ENCODE measurements at regions not wholly inside any gene's neighbourhood (a gene's known extent, or its start where the extent isn't known, plus 50 kb on each side); places are given as distances from the start of the nearest gene placed in this dataset.

- peak overlapping the region; percentile 62 for H3K27ac ChIP-seq (ENCODE audit: poor library complexity, severe bottlenecking)
- ATAC-seq (ENCODE audit: low read depth) = peak; percentile 91
- no peak for DNase-seq (ENCODE audit: low spot score)
These were observed 476.7 kb upstream of the CBLB start for GRCh38 chr3:106345353-106346027.

DNA sequence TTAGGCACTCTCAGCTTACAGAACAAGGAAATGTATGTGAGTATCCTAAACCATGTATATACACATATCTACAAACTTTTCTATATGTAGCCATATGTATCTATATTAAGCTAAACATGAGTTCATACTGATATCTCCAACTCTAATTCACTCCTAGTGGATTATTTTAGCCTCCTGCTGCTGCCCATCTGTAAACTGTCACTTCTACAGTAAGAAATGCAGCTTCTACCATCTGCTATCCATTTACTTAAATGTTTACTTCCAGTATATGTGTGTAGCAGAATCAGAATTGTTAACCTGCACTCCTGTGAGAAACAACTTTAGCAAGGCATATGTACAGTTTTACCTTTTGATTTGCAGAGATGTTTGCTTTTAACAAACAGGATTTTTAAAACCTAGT, 478.5 kb upstream of the CBLB start:
- no peaks in the 10 kb centered on the region for H3K27me3 ChIP-seq (ENCODE audit: insufficient read depth, poor library complexity, severe bottlenecking)

More at GRCh38 chr3:106345353-106346027, 476.7 kb upstream of the CBLB start:
- H3K9me3 ChIP-seq (ENCODE audit: severe bottlenecking) = no peaks in the 10 kb centered on the region
- TF ChIP-seq, protein P1, sequence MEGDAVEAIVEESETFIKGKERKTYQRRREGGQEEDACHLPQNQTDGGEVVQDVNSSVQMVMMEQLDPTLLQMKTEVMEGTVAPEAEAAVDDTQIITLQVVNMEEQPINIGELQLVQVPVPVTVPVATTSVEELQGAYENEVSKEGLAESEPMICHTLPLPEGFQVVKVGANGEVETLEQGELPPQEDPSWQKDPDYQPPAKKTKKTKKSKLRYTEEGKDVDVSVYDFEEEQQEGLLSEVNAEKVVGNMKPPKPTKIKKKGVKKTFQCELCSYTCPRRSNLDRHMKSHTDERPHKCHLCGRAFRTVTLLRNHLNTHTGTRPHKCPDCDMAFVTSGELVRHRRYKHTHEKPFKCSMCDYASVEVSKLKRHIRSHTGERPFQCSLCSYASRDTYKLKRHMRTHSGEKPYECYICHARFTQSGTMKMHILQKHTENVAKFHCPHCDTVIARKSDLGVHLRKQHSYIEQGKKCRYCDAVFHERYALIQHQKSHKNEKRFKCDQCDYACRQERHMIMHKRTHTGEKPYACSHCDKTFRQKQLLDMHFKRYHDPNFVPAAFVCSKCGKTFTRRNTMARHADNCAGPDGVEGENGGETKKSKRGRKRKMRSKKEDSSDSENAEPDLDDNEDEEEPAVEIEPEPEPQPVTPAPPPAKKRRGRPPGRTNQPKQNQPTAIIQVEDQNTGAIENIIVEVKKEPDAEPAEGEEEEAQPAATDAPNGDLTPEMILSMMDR (IDR thresholded peaks at IDR 0.05; ENCODE audit: poor library complexity, severe bottlenecking) = no peak
- no peaks in the 10 kb centered on the region for H3K36me3 ChIP-seq (ENCODE audit: low read depth)
- H3K4me1 ChIP-seq (ENCODE audit: insufficient read depth, poor library complexity, severe bottlenecking) = peaks cover 11% of the 10 kb centered on the region
- no peaks in the 10 kb centered on the region for H3K27me3 ChIP-seq (ENCODE audit: insufficient read depth, poor library complexity, severe bottlenecking)
- no peak overlapping the region for H3K4me3 ChIP-seq (ENCODE audit: severe bottlenecking)

DNA sequence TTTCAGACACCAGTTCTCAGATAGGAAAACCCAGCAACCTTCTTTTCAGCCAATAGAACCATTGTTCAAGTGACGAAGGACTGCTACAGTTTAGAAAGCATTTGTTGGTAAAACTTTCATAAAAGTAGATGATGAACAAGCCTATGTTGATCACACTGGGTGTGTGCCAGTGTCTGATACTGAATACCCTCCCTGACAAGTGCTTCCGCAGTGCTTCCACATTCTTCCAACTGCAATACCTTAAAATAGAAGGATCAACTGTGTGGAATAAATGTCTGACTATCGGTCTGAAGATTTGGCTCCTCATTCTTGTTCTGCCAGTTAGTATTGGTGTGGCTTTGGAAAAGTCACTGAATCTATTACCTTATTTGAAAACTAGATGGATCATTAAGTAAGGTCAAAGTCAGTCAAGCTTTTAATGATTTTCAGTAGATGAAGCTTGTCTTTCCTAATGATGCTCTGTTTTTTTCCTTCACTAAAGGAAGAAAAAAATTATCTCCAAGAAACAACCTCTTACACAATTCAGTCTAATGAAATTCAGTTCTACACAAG, 479.4 kb upstream of the CBLB start:
- DNase-seq (ENCODE audit: low spot score) (no peak), ATAC-seq (ENCODE audit: low read depth) (no peak)
- H3K36me3 ChIP-seq (ENCODE audit: low read depth) = no peaks in the 10 kb centered on the region
- no peaks in the 10 kb centered on the region for H3K27me3 ChIP-seq (ENCODE audit: insufficient read depth, poor library complexity, severe bottlenecking)
- H3K4me3 ChIP-seq (ENCODE audit: severe bottlenecking) = no peak overlapping the region
- no peak overlapping the region for H3K27ac ChIP-seq (ENCODE audit: poor library complexity, severe bottlenecking)
- TF ChIP-seq, protein P1 (IDR thresholded peaks at IDR 0.05; ENCODE audit: poor library complexity, severe bottlenecking) = no peak
- peaks cover 11% of the 10 kb centered on the region for H3K4me1 ChIP-seq (ENCODE audit: insufficient read depth, poor library complexity, severe bottlenecking)
- no peaks in the 10 kb centered on the region for H3K9me3 ChIP-seq (ENCODE audit: severe bottlenecking)

More for the DNA sequence above, 478.5 kb upstream of the CBLB start:
- DNase-seq (ENCODE audit: low spot score) = no peak
- Histone ChIP-seq H3K27ac (ENCODE audit: poor library complexity, severe bottlenecking) (no peak overlapping the region), H3K4me3 (ENCODE audit: severe bottlenecking) (no peak overlapping the region), H3K4me1 (ENCODE audit: insufficient read depth, poor library complexity, severe bottlenecking) (peaks cover 11% of the 10 kb centered on the region), H3K9me3 (ENCODE audit: severe bottlenecking) (no peaks in the 10 kb centered on the region), H3K36me3 (ENCODE audit: low read depth) (no peaks in the 10 kb centered on the region)
- TF ChIP-seq, protein P1 (IDR thresholded peaks at IDR 0.05; ENCODE audit: poor library complexity, severe bottlenecking) = no peak
- no peak for ATAC-seq (ENCODE audit: low read depth)

DNA sequence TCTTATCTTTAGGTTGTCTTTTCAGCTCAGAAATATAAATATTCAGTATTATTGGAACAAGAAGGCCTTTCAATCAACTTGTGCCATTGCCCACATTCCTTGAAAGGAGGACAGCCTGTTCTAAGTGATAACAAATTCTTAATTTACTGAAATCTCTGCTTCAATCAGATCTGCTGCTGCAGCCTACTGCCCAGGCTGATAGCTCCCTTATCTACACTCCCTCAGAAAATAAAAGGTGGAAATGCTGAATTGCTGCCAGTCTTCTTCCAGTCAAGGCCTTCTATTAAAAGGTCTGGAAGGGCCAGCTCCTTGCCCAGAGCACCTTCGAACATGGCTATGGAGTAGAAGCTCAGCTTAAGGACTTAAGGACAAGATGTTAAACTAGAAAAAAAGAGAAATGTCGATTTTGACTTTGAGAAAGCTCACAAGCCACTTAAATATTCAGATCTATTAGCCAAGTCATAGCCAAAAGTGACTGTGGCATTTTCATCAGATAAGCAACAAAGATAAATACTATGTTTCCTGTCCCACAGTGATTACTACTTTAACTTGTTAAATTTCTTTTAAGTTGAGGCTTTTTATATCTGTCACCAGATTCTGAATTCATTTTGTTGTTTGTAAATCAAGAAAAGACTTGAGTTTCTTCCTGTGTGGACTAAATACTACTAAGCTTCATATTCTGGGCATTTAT, 480.5 kb upstream of the CBLB start:
- Histone ChIP-seq H3K4me1 (ENCODE audit: insufficient read depth, poor library complexity, severe bottlenecking) (peaks cover 11% of the 10 kb centered on the region), H3K9me3 (ENCODE audit: severe bottlenecking) (no peaks in the 10 kb centered on the region), H3K27ac (ENCODE audit: poor library complexity, severe bottlenecking) (no peak overlapping the region), H3K4me3 (ENCODE audit: severe bottlenecking) (no peak overlapping the region), H3K36me3 (ENCODE audit: low read depth) (no peaks in the 10 kb centered on the region), H3K27me3 (ENCODE audit: insufficient read depth, poor library complexity, severe bottlenecking) (no peaks in the 10 kb centered on the region)
- TF ChIP-seq, protein P1 (IDR thresholded peaks at IDR 0.05; ENCODE audit: poor library complexity, severe bottlenecking) = no peak
- ATAC-seq (ENCODE audit: low read depth) (no peak), DNase-seq (ENCODE audit: low spot score) (no peak)
